Caco-2 (cell line): ENCODE measurements at regions not wholly inside any gene's neighbourhood (a gene's known extent, or its start where the extent isn't known, plus 50 kb on each side); places are given as distances from the start of the nearest gene placed in this dataset.

Experiments used
- BruUV-seq: library from RNA; stranded (reverse); fragments of 400-500 nt; replicated peaks from 2 replicates; lab custom pipeline; 2021; lab: Mats Ljungman, UMichigan
- CTCF ChIA-PET: fragments of 300-600 bp; sonication (Branson Sonifier 250); formaldehyde crosslinking; loops from one replicate; lab custom pipeline; 2022; ENCODE audit warnings: antibody characterized with exemption; lab: Charles Lee
- POLR2A ChIA-PET: fragments of 300-600 bp; sonication (Branson Sonifier 250); formaldehyde crosslinking; loops from one replicate; lab custom pipeline; 2022; ENCODE audit warnings: antibody characterized with exemption; lab: Charles Lee
- DNase-seq, 2 experiments: peaks; one replicate each; pipeline versions ENCODE4 v3.0.0 to v3.0.0-alpha.2; 2020 to 2022
- H3K27me3 ChIP-seq: replicated peaks from 2 replicates; pipeline ENCODE4 v1.6.0; 2011; ENCODE audit warnings: low read length; ENCODE audit not compliant: control insufficient read depth, insufficient read depth
- H3K36me3 ChIP-seq: 2 replicates; pipeline ENCODE4 v1.5.1; 2011; ENCODE audit warnings: low read length; ENCODE audit not compliant: control insufficient read depth, insufficient read depth
- H3K4me1 ChIP-seq: fragments of 250-450 bp; sonication (Bioruptor Pico); 2 replicates; pipeline ENCODE4 v1.5.1; 2020; ENCODE audit warnings: mild to moderate bottlenecking
- H3K4me3 ChIP-seq: 2 replicates; pipeline ENCODE4 v1.5.1; 2011; ENCODE audit warnings: low read depth, mild to moderate bottlenecking, control low read depth, low read length
- H3K9me3 ChIP-seq: fragments of 250-450 bp; sonication (Bioruptor Pico); 2 replicates; pipeline ENCODE4 v1.5.1; 2020; ENCODE audit warnings: mild to moderate bottlenecking, moderate library complexity
- H3K27ac Mint-ChIP-seq: one replicate; pipeline ENCODE4 v1.8.0; 2022; ENCODE audit warnings: mixed read lengths; ENCODE audit not compliant: unreplicated experiment
- H3K27me3 Mint-ChIP-seq: one replicate; pipeline ENCODE4 v1.8.0; 2022; ENCODE audit warnings: mixed read lengths; ENCODE audit not compliant: insufficient read depth, unreplicated experiment
- H3K36me3 Mint-ChIP-seq: one replicate; pipeline ENCODE4 v1.8.0; 2022; ENCODE audit warnings: mild to moderate bottlenecking, mixed read lengths; ENCODE audit not compliant: insufficient read depth, unreplicated experiment
- H3K4me1 Mint-ChIP-seq: one replicate; pipeline ENCODE4 v1.8.0; 2022; ENCODE audit warnings: low read depth, mixed read lengths; ENCODE audit not compliant: unreplicated experiment
- H3K4me3 Mint-ChIP-seq: one replicate; pipeline ENCODE4 v1.8.0; 2022; ENCODE audit warnings: mild to moderate bottlenecking, moderate library complexity, mixed read lengths; ENCODE audit not compliant: unreplicated experiment
- H3K9me3 Mint-ChIP-seq: one replicate; pipeline ENCODE4 v1.8.0; 2022; ENCODE audit warnings: mixed read lengths; ENCODE audit not compliant: unreplicated experiment
- CTCF ChIP-seq, 2 experiments: fragments of 200-600 bp in 1 of 2; IDR thresholded peaks; 1 replicate in 1 of 2; 2 replicates in 1 of 2; pipeline versions ENCODE4 v1.5.1 to v1.8.0; 2011 to 2022; ENCODE audit warnings: antibody characterized with exemption in 1 of 2, control low read depth in 1 of 2, inconsistent platforms in 1 of 2, low read depth in 1 of 2, low read length in 1 of 2, mild to moderate bottlenecking in 1 of 2, moderate library complexity in 1 of 2; ENCODE audit not compliant: insufficient read depth in 1 of 2, severe bottlenecking in 1 of 2, unreplicated experiment in 1 of 2
- intact Hi-C: fragments of 100-400 bp; cut with micrococcal nuclease; formaldehyde crosslinking; loops from one replicate; pipeline ENCODE4 v1.10.0; 2022; ENCODE audit not compliant: unreplicated experiment

DNA sequence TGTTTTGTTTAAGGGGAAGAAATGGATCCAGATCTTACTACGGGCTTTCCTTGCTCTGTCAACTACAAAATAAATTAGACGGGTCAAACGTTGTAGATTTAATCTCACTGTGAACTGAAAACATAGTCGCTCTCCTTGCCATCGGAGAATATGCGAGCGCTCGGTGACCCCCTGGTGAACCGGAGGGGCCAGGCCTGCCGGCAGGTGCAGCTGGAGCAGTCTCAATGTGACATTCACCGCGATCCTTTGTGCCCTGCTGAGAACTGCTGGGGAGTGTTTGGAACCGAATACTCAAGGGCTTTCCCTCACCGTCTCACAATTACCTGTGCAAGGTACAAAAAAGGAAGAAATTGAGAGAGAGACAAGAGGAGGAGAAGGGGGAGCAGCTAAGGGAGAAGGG, 174.1 kb upstream of the GPR26 start:
- H3K27ac Mint-ChIP-seq, result no peak overlapping the region
- no TSS peak for BruUV-seq
- no peaks in the 10 kb centered on the region for H3K4me1 Mint-ChIP-seq
- H3K36me3 Mint-ChIP-seq, result no peaks in the 10 kb centered on the region
- POLR2A ChIA-PET, result no interaction called here
- H3K4me1 ChIP-seq, result no peaks in the 10 kb centered on the region
- intact Hi-C loops, result no loop called here
- no peak overlapping the region for H3K4me3 ChIP-seq
- no peak for DNase-seq
- H3K27me3 ChIP-seq, result no peaks in the 10 kb centered on the region; the same call in 1 of the 2 replicates
- no peaks in the 10 kb centered on the region for H3K36me3 ChIP-seq
- peaks cover 19% of the 10 kb centered on the region for H3K27me3 Mint-ChIP-seq
- CTCF ChIA-PET, result interaction anchor here (0.6 kb wide), 1 partner anchor 23 kb away, joined by 4 read pairs; no protein-coding TSS in a partner anchor
- H3K4me3 Mint-ChIP-seq, result no peak overlapping the region
- no peaks in the 10 kb centered on the region for H3K9me3 Mint-ChIP-seq
- no peaks in the 10 kb centered on the region for H3K9me3 ChIP-seq
- TF ChIP-seq CTCF (IDR thresholded peaks at IDR 0.05; ENCODE audit: insufficient read depth in 1 of 2, low read depth in 1 of 2, low read length in 1 of 2, severe bottlenecking in 1 of 2, unreplicated experiment in 1 of 2), result no peak

DNA sequence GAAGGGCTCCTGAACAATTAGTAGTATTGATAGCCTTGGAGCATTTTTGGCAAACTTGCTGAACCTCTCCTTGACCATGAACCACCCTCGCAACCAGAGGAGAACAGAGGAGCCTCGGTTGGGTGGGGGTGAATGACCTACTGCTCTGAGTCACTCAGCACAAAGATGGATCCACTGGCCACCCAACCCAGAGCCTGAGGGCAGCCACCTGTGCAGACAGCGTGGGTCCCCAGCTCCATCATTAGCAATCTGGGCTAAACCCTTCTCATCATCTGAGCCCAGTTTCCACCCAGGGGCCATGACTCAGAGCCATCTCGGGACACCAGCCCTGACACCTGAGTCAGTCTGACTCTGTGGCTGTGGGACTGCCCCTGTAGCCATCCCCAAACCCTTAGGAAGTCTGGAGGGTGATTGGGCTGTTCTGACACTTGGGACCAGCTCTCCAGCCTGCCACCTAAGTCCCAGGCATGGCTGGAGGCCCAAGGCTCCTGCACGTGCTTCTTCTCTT, 171.8 kb upstream of the GPR26 start:
- intact Hi-C loops, result no loop called here
- Mint-ChIP-seq H3K4me1 (no peaks in the 10 kb centered on the region), H3K27me3 (peaks cover 21% of the 10 kb centered on the region), H3K9me3 (no peaks in the 10 kb centered on the region), H3K4me3 (no peak overlapping the region), H3K27ac (no peak overlapping the region), H3K36me3 (no peaks in the 10 kb centered on the region)
- no peaks in the 10 kb centered on the region for H3K9me3 ChIP-seq
- DNase-seq, result no peak
- ChIA-PET POLR2A (no interaction called here), CTCF (no interaction called here)
- BruUV-seq, result no TSS peak
- no peak for TF ChIP-seq CTCF (IDR thresholded peaks at IDR 0.05; ENCODE audit: insufficient read depth in 1 of 2, low read depth in 1 of 2, low read length in 1 of 2, severe bottlenecking in 1 of 2, unreplicated experiment in 1 of 2)
- no peaks in the 10 kb centered on the region for H3K36me3 ChIP-seq
- H3K4me3 ChIP-seq, result no peak overlapping the region
- H3K27me3 ChIP-seq, result no peaks in the 10 kb centered on the region; the same call in none of the 2 replicates
- H3K4me1 ChIP-seq, result no peaks in the 10 kb centered on the region

- no peaks in the 10 kb centered on the region for H3K4me1 ChIP-seq
- Mint-ChIP-seq H3K4me1 (no peaks in the 10 kb centered on the region), H3K4me3 (no peak overlapping the region), H3K27me3 (peaks cover 26% of the 10 kb centered on the region), H3K27ac (no peak overlapping the region), H3K9me3 (no peaks in the 10 kb centered on the region), H3K36me3 (no peaks in the 10 kb centered on the region)
- H3K36me3 ChIP-seq, result no peaks in the 10 kb centered on the region
- no TSS peak for BruUV-seq
- DNase-seq, result no peak
- no peak for TF ChIP-seq CTCF (IDR thresholded peaks at IDR 0.05; ENCODE audit: insufficient read depth in 1 of 2, low read depth in 1 of 2, low read length in 1 of 2, severe bottlenecking in 1 of 2, unreplicated experiment in 1 of 2)
- no peaks in the 10 kb centered on the region for H3K9me3 ChIP-seq
- H3K4me3 ChIP-seq, result no peak overlapping the region
- no peaks in the 10 kb centered on the region; the same call in none of the 2 replicates for H3K27me3 ChIP-seq
- ChIA-PET POLR2A (no interaction called here), CTCF (no interaction called here)
- intact Hi-C loops, result no loop called here
Measured at GRCh38 chr10:123496375-123496774, 169.8 kb upstream of the GPR26 start.
